ENCODE measurements at regions not wholly inside any gene's neighbourhood (a gene's known extent, or its start where the extent isn't known, plus 50 kb on each side); places are given as distances from the start of the nearest gene placed in this dataset.

GRCh38 chr4:31714238-31714637 lies 994.1 kb downstream of the PCDH7 start:
- TF ChIP-seq CTCF (IDR thresholded peaks at IDR 0.05 in 2 of 3, conservative IDR thresholded peaks at IDR 0.05 in 1 of 3; ENCODE audit: borderline replicate concordance in 1 of 3, insufficient read depth in 1 of 3, low read depth in 2 of 3, low read length in 2 of 3) (no peak), EZH2phosphoT487 (IDR thresholded peaks at IDR 0.05; ENCODE audit: borderline replicate concordance) (no peak)

Data from HCT116 (cell line).